Left renal cortex interstitium (tissue), 4 donors: ENCODE measurements at regions not wholly inside any gene's neighbourhood (a gene's known extent, or its start where the extent isn't known, plus 50 kb on each side); places are given as distances from the start of the nearest gene placed in this dataset.

ENCODE experiments used
- DNase-seq, 4 donors: peaks; one replicate each; pipeline ENCODE4 v3.0.0-alpha.2; 2013; ENCODE audit warnings: low read depth in 4 of 4, low spot score in 2 of 4, missing footprints in 1 of 4

- no peak for DNase-seq
Measured at GRCh38 chr12:98121963-98122362, 393.4 kb upstream of the TMPO start.

- no peak for DNase-seq
Measured at GRCh38 chr12:98123021-98123461, 392.3 kb upstream of the TMPO start.

DNA sequence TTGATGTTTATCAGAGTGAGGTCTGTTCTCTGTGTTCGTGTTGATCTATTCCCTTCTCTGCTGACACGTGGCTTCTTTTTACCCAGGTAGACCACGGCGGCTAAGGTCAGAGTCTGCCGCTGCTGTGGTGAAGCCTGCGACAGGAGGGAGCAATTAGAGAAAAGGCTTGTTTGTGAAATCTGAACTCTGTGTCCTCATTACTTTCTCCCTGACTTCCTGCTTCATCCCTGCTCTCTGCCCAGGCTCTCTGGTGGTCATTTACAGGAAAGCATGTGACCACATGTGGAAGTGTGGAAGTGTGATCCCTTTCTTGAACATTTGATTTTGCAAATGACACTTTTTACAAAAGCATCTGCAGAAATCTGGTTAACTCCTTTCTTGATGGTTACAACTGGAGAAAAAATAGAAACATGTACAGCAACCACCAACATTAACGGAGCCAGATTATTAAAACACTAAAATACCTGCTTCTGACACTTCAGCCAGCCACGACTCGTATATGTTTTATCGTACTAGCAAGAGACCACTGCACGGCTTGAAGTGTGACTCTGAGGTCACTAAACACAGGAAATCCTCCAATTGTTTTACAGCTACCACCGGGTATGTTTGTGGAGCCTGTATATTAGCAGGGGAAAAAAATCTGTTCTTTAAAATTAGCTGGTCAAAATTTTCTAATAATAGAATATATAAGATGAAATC is 388.6 kb upstream of the TMPO start:
- DNase-seq = no peak

DNA sequence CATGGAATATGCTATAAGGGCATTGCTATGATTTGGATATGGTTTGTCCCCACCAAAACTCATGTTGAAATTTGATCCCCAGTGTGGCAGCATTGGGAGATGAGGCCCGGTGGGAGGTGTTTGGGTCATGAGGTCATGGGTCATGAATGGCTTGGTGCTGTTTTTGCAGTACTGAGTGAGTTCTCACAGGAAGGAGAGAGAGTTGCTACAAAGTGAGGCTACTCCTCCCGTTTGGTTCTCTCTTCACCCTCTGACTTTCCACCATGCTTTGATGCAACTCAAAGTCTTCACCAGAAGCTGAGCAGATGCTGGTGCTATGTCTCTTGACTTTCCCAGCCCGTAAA is 388.1 kb upstream of the TMPO start:
- DNase-seq = no peak

DNA sequence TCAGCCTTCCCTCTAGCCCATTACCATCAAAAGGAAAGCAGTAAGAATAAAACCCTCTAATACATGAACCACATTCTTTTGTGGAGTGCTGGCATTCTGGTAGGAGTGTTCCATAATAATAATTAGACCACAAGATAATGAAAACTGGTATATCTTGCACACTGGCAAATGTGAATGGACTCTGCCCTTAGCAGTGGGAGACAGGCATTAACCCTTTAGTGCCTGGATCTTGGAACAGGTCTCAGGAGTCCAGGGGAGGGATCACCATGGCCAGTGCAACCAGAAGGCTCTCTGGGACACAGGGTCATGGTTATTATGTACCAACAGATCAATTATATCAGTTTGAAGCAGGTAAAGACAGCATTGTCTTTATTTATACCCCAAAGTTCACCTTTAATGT is 387.5 kb upstream of the TMPO start:
- DNase-seq = no peak

GRCh38 chr12:98136544-98136943 is 378.8 kb upstream of the TMPO start:
- DNase-seq = no peak

- DNase-seq = no peak
Measured at GRCh38 chr12:98137278-98137677, 378.1 kb upstream of the TMPO start.

DNA sequence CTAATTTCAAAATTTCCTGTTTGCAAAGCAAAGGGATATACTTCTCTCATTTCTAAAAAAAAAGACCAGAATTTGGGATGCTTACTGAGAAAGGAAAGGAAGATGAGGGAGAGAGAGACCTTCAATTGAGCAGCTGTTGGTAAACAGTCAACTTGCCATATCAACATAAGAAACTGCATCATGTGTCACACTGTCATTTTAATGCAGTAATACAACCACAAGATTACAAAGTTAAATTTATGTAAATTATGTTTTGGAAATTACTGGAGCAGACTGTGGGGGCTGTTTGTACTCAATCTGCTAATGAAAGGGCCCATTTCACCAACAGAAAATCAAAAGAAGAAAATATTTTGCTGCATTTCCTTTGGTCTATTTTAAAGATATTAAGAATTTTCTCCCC is 370.4 kb upstream of the TMPO start:
- DNase-seq = no peak

DNA sequence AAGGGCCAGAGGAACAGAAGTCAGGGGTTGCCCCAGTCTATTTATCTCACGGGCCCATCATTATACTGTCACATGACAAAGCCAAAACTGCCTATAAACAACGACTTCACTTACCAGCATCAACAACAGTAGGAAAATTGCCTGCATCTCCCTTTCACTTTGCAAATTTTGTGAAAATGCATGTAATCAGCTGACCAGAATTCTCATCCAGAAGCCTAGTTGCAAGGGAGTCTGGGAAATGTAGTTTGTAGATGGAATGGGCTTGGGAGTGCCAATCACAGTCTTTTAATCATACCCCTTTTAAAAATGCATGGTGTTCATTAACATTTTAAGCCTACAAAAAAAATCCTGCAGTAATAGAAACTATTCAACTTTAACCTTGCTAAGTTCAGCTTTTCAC is 369.3 kb upstream of the TMPO start:
- no peak for DNase-seq

- DNase-seq = no peak
Measured at GRCh38 chr12:98146487-98146886, 368.9 kb upstream of the TMPO start.

GRCh38 chr12:98149270-98149669 is 366.1 kb upstream of the TMPO start:
- DNase-seq = no peak

DNA sequence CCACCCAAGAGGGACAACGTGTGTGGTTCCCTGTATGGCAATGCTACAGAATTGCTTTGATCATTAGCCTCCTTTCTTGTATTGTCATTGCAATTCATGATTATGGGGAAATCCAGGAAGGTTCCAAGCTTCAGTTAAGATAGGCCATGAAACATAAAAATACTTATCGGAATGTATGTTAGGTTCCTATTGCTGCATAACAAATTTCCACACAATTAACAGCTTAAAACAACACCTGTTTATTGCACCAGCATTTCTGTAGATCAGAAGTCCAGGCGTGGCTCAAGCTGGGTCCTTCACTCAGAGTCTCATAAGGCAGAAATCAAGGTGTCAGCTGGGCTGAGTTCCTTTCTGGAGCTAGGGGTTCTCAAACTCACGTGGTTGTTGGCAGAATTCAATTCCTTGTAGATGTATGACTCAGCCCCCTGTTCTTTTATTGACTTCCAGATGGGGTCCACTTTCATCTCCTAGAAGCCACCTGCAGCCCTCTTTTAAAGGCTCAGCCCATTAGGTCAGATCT is 365.6 kb upstream of the TMPO start:
- DNase-seq = no peak

- DNase-seq = no peak
Measured at GRCh38 chr12:98151105-98151590, 364.2 kb upstream of the TMPO start.

- no peak for DNase-seq
Measured at GRCh38 chr12:98151984-98152383, 363.4 kb upstream of the TMPO start.

GRCh38 chr12:98154850-98155249 is 360.5 kb upstream of the TMPO start:
- peak in 3 of 4 donors; percentile 18 to 29 (median 21) for DNase-seq

GRCh38 chr12:98156697-98157096 is 358.7 kb upstream of the TMPO start:
- no peak for DNase-seq

DNA sequence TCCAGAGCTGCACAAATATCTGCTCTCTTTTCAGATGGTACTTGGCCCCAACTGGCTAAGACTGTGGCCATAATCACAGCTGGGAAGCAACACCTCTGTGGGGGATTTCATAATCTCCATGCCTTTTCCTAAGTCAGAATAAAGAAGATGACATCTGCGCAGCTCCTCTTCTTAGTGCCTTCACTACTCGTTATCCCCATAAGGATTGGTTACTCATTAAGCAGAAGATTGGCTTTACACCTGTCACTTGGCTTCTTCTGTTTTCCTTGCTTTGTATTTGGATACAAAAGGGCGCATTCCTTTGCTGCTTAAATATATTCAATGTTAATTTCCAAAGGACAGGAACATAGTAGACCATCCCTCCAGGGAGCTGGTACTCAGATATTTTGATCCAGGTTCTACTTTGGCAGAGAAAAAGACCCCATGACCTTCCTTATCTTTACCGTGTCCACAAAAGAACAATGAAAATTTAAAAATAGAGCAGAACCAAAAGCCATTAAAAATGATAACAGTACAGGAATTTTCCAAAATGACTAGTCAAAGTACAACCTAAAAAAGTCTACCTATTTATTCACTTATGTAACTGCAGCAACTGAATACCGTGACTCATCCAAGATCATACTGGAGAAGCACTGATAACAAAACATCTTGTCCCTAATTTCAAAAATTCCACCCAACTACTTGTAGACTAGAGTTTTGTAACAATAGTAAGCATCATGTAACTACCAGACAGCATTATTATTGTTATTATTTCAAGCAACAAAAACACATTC is 352.3 kb upstream of the TMPO start:
- DNase-seq = no peak

GRCh38 chr12:98172304-98172703 is 343.1 kb upstream of the TMPO start:
- no peak for DNase-seq

DNA sequence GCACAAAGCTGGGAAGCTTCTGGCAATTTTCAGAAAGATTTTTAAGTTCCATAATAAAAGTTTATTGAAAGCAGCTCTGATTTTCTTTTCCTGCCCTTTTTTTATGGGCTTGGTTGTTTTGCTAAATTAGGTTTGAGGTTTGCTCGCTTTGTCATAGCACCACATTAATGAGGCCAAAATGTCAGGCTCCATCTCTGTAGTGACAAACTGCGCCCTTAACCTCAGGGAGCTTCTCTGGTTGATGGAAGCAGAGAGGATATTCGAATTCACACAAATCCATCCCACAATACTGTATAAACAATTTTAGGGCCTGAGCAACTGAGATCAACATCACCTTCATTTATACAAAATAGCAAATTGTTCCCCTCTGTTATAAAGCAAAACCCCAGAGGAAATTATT is 342.6 kb upstream of the TMPO start:
- DNase-seq = no peak

GRCh38 chr12:98173773-98174427 is 341.5 kb upstream of the TMPO start:
- no peak for DNase-seq

- no peak for DNase-seq
Measured at GRCh38 chr12:98174428-98174809, 341.0 kb upstream of the TMPO start.

DNA sequence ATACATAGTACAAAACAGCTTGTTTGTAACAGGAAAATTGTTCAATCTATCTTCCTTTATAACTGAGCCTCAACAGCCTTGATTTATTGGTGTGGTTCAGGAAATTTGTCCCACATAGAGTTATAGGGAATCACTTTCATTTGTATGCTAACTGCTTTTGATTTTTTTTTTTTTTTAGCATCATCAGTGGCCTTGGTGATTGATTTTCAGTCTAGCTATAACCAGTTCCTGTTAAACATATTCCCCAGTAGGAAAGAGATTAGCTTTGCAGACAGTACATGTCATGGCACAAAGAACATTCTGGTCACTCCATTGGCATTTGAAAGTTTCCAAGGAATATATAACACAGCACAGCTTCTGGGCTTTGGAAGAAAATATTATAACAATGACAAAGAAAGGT is 337.3 kb upstream of the TMPO start:
- DNase-seq = no peak
